MV-4-11 (cell line): ENCODE measurements at regions not wholly inside any gene's neighbourhood (a gene's known extent, or its start where the extent isn't known, plus 50 kb on each side); places are given as distances from the start of the nearest gene placed in this dataset.
"Not testable (repeated sequence)": the region's sequence is repeated elsewhere in the genome, so short reads cannot be mapped to it uniquely, and the experiment has no call there.

ENCODE experiments used
- DNase-seq: peaks from one replicate; lab custom pipeline; 2025; lab: John Stamatoyannopoulos, UW

DNA sequence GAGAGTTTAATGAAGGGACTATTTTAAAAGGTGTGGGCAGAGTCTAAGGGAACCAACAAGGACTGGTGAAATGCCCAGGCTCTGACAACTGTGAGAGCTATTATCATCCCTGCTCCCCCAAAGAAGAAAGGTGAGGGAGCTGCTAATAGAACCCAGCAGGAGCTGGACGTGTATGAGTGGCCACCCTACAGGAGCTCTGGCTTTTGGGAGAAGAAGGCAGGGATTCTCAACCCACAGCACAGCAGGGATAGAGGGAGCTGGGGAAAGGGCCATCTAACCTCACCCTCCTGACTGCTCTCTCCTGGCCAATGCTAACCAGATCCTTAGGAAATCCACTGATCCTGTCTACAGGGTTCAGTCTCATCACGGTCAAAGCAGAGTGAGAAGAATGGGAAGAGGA is 57.1 kb downstream of the GRIN2B start:
- no peak for DNase-seq

GRCh38 chr12:13918897-13919296 is 62.5 kb downstream of the GRIN2B start:
- DNase-seq, result no peak

- DNase-seq, result no peak
These were observed 66.3 kb downstream of the GRIN2B start for GRCh38 chr12:13915096-13915495.

DNA sequence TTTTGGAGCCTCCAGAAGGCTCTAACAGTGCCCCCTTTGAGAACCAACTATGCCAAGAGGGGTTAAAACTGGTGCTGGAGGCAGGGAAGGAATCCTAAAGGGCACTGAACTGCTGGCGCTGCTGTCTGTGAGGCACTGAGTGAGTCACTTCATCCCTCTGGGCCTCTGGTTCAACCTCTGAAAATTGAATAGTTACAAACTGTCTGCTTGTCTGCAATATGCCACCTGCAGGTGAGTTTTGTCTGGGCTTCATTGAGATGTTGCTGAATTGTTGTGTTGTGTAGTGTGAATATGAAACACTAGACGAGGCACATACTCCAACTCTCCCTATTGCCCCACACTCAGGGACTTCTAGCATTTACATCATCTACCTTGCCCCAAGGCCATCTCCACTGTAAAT is 68.0 kb downstream of the GRIN2B start:
- no peak for DNase-seq

DNA sequence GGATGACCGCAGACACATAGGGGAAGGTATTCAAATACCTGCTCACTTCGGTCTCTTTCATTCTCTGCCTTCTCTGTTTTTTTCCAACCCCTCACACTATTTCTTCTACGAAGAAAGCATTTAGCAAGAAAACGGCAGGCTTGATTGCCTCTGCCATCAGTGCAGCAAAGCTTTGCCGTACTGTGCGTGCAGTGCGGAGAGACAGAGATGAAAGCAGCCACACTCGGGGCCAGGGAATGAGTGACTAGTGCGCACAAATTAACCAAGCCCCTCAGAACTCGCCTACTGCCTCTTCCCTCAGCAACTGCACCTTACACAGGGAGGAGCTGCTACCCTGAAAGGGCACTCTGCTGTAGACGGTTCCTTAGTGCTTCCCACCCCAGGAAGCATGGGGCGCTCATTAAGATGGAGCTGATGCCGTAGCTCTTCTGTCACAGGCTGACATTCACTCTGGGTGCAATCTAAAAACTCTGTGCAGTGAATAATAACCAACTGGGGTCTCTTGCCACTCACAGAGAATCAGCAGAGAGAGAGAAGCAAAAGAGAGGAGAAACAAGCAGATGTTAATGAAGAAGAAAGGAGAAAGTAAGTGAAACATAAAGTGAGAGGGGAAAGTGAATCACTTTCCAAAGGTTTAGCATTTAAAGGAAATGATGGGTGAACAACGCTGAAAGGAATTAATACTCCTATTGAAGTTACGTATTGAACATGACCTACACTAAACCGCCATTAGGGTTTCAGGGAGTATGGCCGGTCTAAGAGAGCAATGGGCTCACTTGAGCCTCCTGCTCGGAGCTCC is 69.4 kb downstream of the GRIN2B start:
- DNase-seq, result no peak

- no peak for DNase-seq
These were observed 75.6 kb downstream of the GRIN2B start for GRCh38 chr12:13905794-13906193.

DNA sequence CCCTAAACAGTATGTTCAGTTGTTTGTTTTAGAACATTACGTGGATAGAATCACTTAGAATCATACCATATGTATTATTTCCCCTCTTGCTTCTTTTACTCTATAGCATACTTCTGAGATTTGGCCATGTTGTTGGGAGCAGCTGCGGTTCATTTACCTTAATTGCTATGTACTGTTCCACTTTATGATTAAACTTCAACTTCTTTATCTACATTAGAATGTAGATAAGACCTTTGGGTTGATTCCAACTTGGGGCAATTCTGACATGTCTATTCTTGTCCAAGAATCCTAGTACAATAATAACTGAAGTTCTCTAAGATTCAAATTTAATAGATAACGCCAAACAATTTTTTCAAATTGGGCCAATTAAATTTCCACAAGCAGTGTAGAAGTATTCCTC is 80.7 kb downstream of the GRIN2B start:
- DNase-seq, result no peak

DNA sequence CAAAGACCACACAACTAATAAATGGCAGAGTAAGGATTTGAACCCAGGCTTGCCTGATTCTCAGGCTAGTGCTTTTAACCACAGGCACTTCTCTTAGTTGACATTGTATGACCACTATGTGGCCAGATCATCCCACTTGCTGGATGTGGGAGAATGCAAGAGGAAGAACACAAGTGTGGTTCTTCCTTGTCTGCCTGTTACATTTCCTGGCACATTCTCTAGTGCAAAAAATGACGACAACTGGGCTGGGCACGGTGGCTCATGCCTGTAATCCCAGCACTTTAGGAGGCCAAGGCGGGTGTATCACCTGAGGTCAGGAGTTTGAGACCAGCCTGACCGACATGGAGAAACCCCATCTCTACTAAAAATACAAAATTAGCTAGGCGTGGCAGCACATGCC is 83.0 kb downstream of the GRIN2B start:
- DNase-seq, result not testable (repeated sequence)

- no peak for DNase-seq
These were observed 83.6 kb downstream of the GRIN2B start for GRCh38 chr12:13897811-13898210.

- no peak for DNase-seq
These were observed 85.3 kb downstream of the GRIN2B start for GRCh38 chr12:13896063-13896626.

DNA sequence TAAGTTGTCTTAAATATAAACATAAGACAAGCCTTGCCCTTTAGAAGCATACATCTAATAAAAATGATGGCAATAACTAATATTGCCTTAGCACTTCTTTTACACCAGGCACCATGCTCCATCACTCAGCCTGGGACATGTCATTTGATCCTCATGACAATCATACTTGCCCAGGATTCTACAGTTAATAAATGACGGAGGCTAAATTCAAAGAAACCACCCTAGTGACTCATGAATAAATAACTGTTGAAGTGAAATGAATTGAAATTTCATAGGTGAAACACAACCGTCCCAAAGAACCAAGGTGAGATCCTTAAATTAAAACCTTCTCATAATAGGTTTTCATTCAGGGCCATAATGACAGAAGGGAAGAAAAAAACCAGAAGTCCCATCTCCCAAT is 89.5 kb downstream of the GRIN2B start:
- no peak for DNase-seq

- no peak for DNase-seq
These were observed 90.5 kb downstream of the GRIN2B start for GRCh38 chr12:13890943-13891342.

- DNase-seq, result no peak
These were observed 93.5 kb downstream of the GRIN2B start for GRCh38 chr12:13887779-13888388.

DNA sequence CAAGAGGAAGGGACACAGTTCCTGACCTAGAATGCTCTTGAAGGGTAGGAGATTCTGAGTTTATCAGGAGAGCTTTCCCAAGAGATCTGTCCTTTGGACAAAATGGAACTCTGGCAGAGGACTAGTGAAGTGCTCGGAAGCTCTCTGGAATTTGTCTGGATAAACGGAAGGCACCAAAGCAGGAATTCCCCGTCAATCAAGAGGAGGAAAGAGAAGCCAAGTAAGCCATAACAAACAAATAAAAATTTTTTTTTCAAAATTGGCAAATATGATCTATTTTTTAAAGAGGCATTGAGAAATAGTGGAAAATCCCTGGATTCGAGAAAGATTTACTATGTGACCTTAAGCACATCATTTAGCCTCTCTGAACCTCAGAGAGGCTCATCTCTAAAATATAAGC is 99.2 kb downstream of the GRIN2B start:
- DNase-seq, result no peak

- no peak for DNase-seq
These were observed 100.8 kb downstream of the GRIN2B start for GRCh38 chr12:13880613-13881012.

DNA sequence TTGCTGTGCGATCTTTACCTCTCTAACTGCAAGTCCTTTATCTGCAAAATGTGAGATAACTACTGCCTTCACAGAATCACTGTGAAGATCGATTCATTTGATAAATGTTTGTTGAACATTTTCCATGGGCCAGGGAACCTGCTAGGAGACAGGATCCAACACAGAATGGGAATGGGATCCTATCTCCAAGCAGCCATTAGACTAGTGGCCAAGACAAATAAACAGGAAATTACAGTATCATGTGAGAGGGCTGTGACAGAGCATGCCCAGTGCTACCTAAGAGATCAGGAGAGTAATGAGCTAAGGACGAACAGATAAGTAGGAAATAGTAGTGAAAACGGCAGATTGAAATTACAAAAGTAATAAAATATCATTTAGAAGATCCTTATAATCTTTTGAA is 105.7 kb downstream of the GRIN2B start:
- DNase-seq, result no peak

DNA sequence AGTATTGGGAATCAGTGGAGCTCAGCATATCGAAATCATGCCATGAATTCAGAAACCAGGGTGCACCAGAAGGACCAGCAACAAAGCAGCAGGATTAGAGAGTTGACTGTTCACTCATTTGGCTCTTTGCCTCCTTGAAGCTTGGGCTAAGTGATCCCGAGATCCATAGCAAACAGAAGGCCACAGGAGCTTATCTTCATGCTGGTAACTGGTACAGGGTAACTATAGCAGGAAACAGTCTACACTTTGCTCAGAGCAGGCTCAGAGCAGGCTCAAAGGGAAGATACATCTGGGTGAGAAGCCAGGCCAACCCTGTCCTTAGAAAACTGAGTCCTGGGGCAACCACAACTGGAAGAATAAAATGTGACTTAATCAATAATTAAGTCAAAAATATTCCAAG is 111.1 kb downstream of the GRIN2B start:
- no peak for DNase-seq

GRCh38 chr12:13864081-13864673 is 117.2 kb downstream of the GRIN2B start:
- peak; percentile 54 for DNase-seq

- DNase-seq, result no peak
These were observed 123.7 kb downstream of the GRIN2B start for GRCh38 chr12:13857750-13858149.

DNA sequence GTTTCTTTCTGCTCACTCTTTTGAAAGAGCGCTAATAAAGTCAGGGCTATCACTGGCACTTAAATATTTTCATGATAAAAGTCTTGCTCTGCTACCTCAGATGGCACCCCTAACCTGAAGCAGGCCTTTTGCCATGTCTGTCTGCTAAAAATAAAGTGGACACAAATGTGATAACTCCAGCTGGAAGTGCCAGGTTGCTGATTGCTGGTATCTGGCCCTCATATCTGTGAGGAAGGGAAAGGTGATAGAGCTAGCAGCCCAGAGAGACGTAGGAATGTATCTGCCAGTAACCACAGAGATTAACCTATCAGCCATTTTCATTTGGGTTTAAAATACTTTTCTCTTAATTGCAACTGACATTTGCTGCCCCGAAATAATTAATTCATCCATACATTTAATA is 127.9 kb downstream of the GRIN2B start:
- DNase-seq, result no peak

DNA sequence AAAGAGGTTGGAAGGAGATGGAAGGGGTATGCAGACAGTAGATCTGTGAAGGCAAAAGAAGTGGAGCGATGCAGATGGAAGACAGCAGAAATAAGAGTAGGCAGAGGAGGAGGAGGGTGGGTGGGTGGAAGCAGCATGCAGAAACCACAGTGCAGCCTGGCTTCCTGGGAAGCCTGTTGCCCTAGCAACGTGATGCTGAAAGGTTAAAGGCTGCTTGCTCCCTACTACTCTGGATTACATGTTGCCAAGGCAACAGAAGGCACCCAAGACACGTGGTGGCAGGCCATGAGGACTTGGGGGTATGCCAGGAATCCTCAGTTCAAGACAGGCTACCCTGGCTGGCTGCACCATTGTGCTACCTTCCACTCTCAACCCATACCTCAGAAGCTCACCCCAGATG is 129.6 kb downstream of the GRIN2B start:
- no peak for DNase-seq

- no peak for DNase-seq
These were observed 131.9 kb downstream of the GRIN2B start for GRCh38 chr12:13849456-13849855.

- DNase-seq, result no peak
These were observed 137.6 kb downstream of the GRIN2B start for GRCh38 chr12:13843841-13844240.
